HPDE6-E6E7 (cell line): ENCODE measurements at regions not wholly inside any gene's neighbourhood (a gene's known extent, or its start where the extent isn't known, plus 50 kb on each side); places are given as distances from the start of the nearest gene placed in this dataset.
"Not testable (repeated sequence)": the region's sequence is repeated elsewhere in the genome, so short reads cannot be mapped to it uniquely, and the experiment has no call there.

ENCODE experiments used
- DNase-seq: peaks from one replicate; pipeline ENCODE4 v3.0.0; 2011; ENCODE audit warnings: missing footprints; ENCODE audit errors: extremely low spot score

DNA sequence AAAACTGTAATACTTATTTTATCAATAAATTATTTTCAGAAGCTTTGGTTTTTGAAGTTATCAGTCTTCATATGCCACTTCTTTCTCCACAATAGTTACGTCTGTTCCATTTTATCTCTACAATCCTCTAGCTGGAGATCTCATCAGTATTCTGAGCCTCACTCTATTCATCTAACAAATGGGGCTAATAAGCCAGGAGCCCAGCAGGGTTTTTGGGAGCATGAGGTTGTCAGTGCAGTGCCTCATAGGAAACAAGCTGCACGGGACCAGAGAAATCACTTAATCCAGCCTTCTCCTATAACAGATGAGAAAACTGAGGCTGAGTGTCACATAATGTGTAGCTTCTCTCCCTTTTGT is 501.9 kb upstream of the RGS6 start:
- DNase-seq, result no peak

DNA sequence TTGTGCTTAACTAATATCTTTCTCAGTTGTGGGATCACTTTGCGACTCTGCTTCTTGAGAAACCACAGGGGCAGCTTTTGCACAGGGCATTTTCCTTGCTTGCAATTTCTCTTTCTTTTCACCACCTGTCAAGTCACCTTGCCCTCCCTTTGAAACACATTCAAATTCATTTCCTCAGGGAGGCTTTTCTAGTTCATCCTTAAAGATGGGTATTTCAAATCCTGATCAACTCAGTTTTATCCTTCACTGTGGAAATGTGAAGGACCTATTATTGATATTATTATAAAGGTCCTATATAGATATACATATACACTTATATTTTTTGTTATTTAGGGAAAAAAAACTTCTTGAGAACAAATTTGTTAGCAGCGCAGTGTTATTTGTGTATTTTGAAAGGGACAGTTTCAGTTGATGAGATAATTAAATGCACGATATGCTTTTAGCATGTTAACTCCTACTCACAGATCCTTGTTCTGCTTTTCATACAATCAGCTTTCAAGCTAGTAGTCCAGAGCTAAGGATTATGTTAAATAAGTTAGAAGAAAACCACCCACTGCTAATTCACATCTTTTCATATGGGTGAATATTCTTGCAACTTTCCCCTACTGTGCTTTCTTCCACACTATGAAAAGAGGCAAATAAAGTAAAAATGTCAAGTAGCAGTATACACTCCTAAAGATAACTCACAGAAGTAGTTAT is 501.4 kb upstream of the RGS6 start:
- no peak for DNase-seq

DNA sequence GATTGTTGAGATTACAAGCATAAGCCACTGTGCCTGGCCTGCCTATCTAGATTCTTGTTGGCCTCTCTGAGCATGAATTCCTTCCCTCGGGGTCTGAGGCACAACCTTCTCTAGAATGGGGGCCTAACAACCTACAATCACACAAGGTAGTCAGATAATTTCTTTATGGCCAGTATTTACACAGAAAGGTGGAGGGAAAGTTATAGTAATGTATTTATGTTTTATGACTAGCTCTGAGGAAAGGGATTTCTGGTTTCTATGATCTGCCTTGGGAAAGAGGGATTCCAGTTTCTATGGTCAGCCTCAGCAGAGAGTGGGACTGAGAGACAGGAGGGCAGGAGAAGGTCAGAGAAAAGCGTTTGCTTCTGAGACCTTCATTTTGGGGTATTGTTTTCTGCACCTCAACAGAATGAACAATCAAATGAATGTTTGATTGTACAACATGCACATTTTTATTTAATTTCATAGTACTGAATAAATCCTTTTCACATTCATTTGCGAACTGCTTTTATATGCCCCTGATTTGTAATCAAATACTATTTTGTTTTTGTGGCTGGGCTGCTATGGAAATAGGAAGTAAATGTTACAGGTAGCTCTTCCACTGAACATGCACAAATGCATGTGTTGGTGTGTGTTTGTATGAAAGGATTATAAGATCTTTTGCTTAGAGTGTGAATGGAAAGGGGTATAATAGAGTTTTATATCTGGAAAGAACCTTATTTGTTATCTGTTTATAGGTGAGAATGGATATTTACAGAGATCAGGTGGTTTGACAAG is 499.7 kb upstream of the RGS6 start:
- DNase-seq, result no peak

DNA sequence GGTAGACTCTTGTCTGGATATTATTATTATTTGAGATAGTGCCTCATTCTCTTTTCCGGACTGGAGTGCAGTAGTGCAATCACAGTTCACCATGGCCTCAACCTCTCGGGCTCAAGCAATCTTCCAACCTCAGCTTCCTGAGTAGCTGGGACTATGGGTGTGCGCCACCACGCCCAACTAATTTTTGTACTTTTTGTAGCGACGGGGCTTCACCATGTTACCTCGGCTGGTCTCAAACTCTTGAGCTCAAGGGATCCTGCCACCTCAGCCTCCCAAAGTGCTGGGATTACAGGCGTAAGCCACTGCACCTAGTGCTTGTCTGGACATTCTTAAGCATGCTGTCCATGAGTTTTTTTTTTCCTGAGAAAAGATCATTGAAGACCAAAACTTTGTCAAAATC is 498.9 kb upstream of the RGS6 start:
- no peak for DNase-seq

DNA sequence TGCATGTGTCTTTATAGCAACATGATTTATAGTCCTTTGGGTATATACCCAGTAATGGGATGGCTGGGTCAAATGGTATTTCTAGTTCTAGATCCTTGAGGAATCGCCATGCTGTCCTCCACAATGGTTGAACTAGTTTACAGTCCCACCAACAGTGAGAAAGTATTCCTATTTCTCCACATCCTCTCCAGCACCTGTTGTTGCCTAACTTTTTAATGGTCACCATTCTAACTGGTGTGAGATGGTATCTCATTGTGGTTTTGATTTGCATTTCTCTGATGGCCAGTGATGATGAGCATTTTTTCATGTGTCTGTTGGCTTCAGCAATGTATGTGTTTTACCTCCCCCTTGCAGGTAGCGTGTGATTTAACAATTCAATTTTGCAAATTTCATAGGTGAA is 496.6 kb upstream of the RGS6 start:
- DNase-seq, result not testable (repeated sequence)

DNA sequence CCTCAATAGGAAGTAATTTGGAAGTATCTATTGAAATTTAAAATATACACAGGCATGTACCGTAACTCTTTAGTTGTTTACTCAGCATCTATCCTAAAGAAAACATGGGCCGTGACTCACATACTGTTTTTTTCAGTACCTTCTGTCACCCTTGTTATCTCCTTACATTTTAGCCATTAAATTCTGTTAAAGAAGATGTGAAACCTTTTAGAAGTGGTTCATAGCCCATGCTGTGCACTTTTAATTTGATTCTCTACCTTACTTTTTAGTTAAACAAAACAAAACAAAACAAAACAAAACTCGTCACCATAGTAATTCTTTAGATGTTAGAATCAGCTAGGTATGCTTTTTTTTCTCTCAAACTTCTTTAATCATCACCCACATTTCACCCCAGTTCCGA is 494.4 kb upstream of the RGS6 start:
- DNase-seq, result no peak

DNA sequence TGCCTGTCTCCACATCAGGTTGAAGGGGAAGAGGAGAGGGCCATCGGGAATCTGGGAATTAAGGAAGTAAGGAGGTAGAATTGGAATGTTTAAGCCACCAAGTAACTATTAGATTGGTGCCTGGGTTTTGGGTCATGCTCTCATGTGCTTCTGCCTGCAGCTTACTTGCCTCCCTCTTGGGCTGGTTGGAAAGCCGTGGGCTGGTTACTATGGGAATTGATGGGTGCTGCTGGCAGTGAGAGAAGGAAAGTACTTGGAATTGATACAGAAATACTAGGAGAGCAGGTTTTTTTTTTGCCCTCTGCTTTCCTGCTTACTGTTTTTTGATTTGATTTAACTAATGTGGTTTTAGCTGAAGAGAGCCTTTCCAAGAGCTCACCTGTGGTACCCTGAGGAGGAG is 493.5 kb upstream of the RGS6 start:
- no peak for DNase-seq

DNA sequence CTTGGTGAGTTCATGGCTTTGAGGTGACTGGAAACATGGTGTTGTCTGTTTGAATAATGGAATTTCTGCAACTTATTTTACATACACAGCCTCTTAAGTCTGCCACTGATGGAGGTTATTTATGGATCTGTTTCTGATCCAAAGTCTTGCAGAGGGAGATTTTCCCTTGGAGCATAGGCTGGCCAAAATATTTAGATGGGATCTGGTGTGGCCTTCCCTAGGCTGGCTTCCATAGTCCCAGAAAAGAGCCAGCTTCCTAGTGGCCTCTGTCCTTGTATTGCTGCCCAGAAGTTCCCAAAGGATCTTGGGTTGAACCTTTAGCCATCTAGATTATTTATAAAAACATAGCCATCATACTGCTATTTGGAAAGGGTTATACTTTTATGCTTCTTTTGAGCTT is 491.1 kb upstream of the RGS6 start:
- no peak for DNase-seq

DNA sequence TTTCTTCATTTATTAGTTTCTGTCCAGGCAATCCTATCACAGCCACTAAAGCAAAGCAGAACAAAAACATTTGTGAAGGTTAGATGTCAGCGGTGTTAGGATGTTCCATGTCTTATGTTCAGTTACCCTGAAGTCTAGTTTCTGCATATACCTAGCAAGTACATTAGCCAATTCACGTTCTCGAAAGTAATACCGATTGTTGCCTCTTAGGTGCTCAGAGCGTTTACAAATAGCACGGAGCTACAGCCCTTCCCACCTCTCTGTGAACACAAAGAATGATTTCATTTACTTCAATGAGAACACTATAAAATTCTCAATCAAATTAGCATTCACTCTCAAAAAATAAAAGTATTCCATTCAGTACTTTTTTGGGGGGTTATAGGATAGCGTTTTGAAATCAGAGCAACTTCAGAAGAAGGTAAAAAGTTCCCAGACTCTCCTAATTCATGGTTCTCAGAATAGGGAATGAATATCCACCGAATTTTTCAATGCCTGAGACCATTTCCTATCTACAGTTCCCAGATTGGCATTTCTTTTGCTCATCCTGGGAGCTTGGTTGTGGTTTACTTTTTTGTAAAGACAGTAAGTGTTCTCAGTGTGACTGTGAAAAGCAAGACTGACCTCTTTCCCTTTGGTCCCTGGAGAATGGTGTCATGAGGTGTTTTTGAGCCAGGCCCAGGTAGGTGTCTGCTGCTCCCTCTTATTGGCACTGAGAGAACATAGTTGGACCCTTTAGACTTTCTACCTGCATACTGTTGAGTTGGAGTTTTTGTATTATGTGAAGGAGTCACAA is 488.0 kb upstream of the RGS6 start:
- no peak for DNase-seq

DNA sequence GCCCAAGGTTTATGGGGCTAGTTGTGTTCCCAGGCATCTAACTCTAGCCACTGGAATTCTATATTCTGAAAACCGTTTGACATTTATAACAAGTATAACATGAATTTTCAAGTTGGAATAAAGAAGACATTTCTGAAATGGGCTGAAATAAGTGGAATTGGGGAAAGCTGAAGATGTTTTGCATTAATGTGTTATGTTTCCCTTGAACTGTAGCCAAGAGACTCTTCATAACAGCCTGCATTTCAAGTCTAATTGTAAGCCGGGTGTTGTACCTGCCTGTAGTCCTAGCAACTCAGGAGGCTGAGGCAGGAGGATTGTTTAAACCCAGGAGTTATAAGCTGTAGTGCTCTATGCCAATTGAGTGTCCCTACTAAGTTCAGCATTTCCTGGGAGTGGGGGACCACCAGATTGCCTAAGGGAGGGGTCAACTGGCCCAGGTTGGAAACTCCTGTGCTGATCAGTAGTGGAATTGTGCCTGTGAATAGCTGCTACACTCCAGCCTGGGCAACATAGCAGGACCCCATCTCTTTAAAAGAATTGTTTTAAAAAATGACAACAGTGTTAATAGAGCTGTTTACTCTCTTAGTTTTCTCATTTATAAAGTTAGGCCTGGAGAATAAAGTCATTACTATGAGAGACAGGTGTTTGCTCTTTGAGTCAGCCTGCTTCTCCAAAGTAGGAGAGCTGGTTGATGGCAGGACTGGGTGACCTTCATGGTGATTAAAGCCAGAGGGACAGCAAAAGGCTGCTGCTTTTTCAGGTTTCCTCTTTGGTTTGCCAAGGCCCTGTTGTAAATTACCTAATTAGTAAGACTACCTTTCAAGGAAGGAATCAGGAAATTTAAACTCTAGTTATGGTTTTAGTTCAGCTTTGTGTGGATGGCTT is 483.6 kb upstream of the RGS6 start:
- no peak for DNase-seq

DNA sequence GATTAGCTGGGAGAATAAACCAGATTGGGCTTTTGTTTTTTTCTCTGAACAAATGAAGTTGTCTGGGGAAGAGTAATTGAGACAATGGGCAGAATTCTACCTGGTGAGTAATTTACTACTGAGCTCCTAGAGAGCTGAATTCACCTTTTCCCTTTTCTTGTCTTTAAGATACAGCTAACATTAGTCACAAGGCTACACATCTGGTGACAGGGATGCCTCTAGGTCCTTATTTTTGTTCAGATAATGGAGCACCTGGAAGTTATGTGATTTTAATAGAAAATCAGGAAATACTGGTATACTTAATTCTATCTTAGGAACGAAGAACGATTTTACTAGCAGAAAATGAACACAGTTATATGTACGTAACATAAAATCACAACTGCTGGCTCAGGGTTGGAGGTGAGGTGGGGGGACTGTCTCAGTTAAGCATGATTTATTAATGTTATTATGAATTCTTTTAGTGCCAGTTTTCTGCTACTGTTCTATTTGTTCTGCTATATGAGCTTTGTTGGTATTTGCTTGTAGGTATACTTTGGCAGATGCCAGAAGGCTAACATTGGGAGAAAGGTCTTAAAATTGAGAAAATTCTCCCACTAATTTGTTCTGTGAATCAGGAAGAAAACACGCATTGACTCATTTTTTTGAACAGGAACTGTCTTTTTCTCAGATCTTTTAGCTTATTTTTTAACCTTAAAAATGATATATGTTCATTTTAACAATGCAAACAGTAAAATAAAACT is 482.7 kb upstream of the RGS6 start:
- no peak for DNase-seq

DNA sequence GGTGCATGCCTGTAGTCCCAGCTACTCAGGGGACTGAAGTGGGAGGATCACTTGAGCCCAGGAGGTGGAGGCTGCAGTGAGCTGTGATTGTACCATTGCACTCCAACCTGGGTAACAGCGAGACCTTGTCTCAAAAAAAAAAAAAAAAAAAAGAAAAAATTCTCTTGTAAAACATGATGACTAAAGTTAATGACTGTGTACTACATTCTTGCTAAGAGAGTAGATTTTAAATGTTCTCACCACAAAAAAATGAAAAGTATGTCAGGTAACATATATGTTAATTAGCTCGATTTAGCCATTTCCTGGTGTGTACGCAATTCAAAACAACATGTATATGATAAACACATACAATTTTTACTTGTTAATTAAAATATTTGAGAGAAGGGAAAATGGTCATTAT is 480.7 kb upstream of the RGS6 start:
- no peak for DNase-seq

DNA sequence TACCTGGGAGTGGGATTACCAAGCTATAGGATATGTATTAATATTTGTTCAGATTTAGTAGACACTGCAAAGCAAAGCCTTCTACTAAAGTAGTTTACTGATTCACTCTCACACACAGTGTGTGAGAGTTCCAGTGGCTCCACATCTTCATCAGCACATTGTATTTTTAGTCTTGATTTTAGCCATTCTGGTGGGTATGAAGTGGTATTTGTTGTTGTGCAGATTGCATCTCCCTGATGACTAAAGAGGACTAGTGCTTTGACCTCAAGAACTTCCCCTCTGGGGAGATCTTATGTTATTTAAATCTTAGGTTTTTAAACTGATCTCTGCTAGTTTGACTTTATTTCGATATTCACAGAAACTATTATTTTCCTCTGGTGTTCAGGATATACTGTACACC is 479.7 kb upstream of the RGS6 start:
- DNase-seq, result no peak

DNA sequence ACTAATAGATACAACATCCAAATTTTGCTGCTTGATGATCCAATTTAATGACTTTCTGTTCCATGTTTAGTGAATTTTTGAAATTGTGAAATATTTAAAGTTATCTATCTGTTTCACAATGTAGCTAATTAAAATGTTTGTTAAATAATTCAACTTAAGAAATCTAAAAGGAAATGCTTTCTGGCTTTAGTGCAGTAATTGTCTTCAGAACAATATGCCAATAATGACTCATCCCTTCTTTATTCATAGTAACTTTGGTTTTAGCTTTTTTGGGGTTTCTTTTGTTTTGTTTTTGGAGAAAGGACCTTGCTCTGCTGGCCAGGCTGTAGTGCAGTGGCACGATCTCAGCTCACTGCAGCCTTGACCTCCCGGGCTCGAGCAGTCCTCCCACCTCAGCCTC is 479.2 kb upstream of the RGS6 start:
- DNase-seq, result no peak

DNA sequence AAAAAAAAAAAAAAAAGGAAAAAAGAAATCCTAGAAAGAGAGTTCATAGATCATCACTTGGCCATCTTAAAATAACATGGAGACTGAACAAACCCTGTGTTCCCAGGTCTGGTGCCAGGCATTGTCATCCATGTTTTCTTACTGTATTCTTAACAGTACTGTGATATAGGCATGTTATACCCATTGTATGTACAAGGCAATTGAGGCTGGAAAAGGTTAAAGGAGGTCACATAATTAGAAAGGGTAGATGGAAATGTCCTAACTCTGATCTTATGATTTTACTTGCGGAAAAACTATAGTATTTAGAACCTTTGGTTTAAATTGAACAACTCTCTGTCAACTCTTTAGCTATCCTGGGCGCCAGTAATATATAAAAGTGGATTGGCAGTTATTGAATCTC is 478.2 kb upstream of the RGS6 start:
- DNase-seq, result no peak

DNA sequence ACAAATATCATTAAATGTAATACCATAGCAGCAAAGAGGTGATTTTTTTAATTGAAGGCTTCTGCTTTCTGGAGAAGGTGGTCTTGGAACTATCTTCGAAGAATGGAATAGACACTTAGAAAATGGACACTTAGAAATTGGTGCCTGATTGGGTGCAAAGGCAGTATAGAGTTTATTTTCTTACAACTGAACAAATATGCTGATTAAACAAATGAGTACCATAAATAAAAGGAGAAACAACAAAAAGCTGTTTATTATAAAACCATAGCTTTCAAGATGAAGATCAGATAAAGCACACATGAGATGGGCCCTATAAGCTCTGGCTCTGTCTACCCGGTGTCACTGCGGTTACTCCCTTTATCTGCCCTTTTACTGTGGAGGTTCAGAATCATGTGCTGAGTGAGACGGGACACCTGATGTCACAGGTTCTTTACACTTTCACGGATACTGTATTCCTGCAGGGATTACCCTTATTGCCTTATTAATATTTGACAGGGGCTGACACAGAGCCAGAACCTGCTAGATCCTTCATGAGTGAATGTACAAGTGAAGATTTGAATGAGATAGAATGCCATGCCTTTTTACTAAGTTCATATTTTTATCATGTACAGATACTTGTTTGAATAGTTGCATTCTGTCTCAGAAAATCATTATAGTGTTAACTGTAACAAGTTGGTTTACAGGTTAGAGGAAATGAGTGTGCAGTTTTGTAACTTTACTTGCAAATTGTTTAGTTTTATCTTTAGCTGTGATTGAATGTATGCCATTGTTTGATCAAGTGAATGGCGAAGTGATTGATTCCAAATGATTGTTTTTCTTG is 477.5 kb upstream of the RGS6 start:
- DNase-seq, result no peak

DNA sequence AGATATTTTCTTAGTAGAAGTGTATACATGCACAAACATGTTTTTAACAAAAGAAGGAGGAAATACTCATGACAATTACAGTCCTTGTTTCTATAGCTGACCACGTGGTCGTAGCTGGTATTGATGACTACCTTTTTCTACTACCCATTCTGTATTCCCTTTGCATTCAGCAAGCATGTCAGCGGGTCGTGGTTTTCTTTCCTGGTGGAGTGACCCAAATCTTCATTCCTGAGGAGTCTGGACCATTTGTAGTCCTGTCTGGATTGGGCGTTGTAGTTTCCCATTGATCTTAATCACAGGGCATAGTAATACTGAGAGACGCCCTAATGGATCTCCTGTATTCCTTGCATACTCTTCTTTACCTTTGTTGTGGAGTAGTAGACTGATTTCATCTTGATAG is 472.1 kb upstream of the RGS6 start:
- DNase-seq, result no peak

DNA sequence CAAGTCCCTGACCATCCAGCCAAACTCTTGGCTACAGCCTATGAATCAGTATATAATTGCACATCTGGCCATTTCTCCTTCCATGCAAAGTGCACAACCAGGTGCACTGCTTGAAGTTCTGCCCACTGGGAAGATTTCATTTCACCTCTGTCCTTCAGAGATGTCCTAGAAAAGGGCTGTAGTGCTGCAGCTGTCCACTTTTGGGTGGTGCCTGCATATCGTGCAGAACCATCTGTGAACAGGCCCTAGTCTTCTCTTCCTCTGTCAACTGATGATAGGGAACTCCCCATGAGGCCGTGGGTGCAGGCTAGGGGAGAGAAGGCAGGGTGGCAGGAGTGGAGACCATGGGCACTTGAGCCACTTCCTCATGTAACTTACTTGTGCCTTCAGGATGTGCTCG is 470.6 kb upstream of the RGS6 start:
- DNase-seq, result not testable (repeated sequence)

DNA sequence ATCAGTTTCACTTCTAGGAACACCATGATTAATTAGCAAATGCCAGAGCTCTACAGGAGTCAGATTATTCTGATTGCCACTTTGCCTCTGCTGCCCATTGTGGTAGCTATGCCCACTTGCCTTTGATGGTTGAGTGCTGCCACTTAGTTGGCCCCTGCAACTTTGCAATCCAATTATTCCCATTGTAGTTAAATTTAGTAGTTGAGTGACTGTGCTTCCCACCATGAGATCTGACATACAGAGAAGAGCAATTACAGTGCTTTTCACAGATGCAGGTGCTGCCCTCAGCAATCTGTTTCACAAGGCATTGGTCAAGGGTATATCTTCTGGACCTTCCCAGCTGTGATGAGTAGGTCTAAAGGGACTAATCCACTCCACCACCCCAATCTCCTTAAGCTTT is 468.4 kb upstream of the RGS6 start:
- DNase-seq, result no peak

DNA sequence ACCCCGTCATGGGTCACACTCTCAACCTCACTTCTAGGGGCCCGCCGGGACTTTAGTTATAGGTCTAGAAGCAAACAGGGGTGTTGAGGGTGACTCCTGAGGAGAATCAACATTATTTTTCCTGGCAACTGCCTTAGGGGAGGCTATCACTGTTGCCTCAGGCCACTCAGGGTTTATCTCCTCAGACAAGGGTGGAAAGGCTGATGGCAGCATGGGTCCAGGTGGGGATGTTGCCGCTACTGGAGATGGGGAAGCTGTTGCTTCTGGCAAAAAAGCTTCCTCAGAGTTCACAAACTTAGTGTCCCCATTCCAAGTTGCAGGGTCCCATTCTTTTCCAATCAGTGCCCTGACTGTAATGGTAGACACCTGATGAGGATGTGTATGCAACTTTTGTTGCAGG is 467.4 kb upstream of the RGS6 start:
- DNase-seq, result no peak
